GF-D8 (cell line): ENCODE measurements at regions not wholly inside any gene's neighbourhood (a gene's known extent, or its start where the extent isn't known, plus 50 kb on each side); places are given as distances from the start of the nearest gene placed in this dataset.
"Not testable (repeated sequence)": the region's sequence is repeated elsewhere in the genome, so short reads cannot be mapped to it uniquely, and the experiment has no call there.

Experiments used
- DNase-seq: peaks from one replicate; lab custom pipeline; 2025; lab: John Stamatoyannopoulos, UW

DNA sequence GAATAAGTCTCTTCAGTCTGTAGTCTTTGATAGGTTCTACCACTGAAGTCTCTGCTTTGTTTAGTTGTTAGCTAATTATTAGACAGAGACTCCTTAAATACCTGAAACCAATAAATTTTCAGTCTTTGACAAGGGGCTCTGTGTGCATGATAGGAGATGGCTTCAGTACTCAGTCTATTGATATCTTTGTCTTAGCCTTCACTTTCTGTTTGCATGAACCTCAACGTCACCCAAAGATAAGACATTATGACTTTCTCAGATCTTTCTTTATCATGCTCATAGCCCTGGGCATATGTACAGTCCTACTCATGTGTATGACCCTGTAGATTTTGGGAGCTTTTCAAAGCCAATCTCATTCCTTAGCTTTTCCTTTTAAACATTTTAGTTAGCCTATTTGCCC is 183.5 kb upstream of the GCFC2 start:
- DNase-seq = no peak

DNA sequence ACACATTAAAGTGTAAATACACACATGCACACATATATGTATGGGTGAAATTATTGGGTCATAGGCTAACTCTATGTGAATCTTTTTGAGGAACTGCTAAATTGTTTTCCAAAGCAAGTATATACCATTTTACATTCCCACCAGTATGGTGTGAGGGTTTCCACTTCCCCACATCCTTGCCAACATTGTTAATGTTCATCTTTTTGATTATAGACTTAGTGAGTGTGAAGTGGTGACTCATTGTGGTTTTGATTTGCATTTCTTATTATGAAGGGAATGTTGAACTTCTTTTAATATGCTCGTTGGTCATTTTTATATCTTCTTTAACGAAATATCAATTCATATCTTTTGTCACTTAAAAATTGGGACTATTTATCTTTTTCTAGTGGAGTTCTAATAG is 181.8 kb upstream of the GCFC2 start:
- no peak for DNase-seq

DNA sequence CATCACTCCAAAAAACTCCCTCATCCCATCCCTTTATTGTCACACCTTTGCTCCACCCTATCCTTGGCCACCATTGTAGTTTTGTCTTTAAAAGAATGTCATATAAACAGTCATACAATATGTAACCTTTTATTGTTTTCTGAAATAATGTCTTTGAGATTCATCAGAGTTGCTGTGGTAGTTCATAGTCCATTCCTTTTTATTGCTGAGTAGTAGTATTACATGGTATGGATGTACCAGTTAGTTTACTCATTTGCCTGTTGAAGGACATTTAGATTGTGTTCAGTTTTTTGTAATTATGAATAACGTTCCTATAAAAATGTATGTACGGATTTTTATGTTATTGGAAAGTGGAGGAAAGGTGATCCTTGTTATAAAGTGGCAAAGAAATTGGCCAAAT is 171.8 kb upstream of the GCFC2 start:
- DNase-seq = no peak

DNA sequence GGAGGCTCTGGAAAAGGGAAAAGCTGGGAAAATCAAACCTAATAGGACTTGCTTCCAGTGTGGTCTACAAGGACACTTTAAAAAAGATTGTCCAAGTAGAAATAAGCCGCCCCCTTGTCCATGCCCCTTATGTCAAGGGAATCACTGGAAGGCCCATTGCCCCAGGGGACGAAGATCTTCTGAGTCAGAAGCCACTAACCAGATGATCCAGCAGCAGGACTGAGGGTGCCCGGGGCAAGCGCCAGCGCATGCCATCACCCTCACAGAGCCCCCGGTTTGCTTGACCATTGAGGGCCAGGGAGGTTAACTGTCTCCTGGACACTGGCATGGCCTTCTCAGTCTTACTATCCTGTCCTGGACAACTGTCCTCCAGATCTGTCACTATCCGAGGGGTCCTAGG is 164.9 kb upstream of the GCFC2 start:
- DNase-seq = not testable (repeated sequence)

DNA sequence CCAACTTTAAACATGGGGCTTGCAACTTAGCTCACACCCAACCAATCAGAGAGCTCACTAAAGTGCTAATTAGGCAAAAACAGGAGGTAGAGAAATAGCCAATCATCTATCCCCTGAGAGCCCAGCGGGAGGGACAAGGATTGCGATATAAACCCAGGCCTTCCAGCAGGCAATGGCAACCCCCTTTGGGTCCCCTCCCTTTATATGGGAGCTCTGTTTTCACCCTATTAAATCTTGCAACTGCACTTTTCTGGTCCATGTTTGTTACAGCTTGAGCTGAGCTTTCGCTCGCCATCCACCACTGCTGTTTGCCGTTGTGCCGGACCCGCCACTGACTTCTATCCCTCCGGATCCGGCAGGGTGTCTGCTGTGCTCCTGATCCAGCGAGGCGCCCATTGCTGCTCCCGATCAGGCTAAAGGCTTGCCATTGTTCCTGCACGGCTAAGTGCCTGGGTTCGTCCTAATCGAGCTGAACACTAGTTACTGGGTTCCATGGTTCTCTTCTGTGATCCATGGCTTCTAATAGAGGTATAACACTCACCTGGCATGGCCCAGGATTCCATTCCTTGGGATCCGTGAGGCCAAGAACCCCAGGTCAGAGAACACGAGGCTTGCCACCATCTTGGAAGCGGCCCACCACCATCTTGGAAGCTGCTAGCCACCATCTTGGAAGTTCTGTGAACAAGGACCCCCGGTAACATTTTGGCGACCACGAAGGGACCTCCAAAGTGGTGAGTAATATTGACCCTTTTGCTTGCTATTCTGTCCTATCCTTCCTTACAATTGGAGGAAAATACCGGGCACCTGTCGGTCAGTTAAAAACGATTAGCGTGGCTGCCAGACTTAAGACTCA is 161.3 kb upstream of the GCFC2 start:
- DNase-seq = not testable (repeated sequence)

DNA sequence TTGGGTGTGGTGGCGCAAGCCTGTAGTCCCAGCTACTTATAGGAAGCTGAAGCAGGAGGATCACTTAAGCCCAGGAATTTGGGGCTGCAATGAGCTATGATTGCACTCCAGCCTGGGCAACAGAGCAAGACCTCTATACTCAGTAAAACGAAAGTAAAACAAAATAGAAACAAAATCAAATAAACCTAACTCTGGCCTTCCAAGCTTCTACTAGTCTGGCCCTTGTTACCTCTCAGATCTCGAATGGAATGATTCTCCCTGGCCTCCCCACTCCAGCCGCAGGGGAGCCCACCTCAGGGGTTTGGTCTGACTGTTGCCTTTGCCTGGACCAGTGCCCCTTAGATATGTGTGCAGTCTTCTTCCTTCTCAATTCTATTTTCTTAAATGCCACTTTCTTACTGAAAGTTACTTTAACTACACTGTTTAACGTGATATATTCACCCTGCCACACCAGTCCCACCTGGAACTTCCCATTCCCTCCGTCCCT is 160.0 kb upstream of the GCFC2 start:
- DNase-seq = no peak

DNA sequence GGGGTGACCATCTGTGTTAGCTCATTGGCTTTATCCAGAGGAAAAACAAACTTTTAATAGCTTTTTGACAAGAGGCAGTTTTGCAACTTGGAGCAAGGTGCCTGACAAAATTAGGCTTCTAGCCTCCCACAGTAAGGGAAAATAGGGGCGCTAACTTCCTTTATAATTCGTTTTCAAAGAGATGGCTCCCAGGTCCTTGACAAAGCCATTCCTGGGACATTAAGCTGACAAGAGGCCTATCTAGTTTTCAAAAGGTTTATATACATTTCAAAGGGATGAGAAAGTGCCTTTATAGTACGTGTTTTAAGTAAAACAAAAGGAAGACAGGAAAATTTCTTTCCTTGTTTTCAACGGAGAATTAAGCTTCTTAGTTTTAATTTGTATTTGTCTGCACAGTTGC is 159.4 kb upstream of the GCFC2 start:
- no peak for DNase-seq

DNA sequence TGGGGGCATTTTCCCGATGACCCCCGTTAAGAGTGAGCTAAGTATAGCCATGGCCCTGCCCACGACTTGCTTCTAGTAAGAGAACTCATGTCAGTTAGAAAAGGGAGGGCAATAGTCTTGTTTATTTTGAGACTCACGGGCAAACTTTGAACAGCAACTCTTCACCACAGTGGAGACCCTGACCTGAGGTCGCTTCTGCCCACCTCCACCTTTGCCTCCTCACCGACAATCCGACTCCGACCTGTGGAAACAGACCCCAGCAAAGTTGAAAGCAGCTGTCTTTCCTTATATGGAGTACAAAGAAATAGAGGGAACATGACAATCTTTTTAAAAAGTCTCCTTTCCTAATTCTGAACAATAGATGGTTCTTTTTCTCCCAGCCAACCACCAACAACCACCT is 155.0 kb upstream of the GCFC2 start:
- no peak for DNase-seq

DNA sequence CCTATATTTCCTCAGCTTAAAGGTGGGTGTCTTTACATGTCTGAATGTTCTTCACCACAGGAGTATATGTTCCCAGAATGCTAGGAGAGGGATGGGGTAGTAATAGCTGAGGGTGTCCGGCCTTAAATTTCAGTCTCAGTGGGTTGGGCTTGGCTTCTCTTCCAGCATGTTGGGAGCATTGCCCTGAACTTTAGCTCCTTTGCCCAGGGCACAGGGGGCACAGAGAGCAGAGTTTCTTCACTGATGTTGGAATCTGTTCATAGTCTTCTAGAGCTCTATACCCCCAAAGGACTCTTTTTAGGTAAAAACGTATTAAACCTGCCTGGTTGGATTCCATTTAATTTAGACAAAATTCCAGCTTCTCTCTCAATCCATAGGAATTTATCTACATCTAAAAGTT is 154.4 kb upstream of the GCFC2 start:
- no peak for DNase-seq

DNA sequence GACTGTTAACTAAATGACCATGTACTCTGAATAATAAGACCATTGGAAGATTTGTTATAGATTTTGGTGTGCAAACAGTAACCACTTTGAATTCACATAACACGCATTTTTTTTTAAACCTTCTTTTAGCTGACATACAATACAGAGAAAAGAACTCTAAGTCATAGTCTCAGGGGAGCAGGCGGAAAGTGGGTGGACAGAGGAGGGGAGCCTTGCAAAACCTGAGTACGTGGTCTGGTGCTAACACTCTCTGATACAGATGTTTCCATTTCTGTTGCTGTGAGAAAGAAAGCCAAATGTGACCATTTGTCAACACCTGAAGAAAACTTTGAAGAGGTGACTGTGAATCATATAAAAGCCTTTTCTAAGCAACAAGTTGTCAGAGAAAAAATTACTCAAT is 151.8 kb upstream of the GCFC2 start:
- no peak for DNase-seq

DNA sequence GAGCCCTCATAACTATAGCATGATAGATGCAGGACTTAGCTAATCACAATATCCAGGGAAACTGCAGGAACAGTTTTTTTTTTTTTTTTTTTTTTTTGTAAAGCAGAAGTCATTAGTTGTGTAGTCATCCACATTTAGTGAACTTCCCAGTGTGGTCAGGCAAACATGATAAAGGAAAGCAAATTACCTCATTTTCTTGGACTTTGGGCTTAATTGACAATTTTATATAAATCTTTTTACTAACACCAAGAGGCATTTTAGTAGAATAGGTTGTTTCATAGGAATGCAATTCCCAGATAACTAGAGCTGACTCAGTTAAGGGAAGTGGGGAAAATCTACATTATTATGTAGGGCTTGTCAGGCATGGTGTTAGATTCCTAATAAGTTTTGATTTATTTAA is 142.7 kb upstream of the GCFC2 start:
- no peak for DNase-seq

DNA sequence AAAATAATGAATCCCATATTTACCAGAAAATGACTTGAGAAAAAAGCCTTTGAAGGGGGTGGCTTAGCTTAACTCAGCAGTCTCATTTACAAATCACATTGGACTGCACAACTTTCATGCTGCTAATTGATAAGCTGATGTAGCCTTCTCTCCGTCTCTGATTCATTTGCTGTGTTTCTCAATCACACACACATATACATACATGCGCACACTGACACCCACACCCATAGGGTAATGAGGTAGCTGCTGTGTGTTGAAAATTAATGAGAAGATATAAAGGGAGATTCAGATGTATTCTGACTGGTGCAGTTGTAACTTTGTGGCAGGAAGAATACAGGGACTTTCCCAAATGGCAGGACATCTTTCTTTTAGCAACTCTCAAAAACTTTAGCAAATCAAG is 141.9 kb upstream of the GCFC2 start:
- no peak for DNase-seq

DNA sequence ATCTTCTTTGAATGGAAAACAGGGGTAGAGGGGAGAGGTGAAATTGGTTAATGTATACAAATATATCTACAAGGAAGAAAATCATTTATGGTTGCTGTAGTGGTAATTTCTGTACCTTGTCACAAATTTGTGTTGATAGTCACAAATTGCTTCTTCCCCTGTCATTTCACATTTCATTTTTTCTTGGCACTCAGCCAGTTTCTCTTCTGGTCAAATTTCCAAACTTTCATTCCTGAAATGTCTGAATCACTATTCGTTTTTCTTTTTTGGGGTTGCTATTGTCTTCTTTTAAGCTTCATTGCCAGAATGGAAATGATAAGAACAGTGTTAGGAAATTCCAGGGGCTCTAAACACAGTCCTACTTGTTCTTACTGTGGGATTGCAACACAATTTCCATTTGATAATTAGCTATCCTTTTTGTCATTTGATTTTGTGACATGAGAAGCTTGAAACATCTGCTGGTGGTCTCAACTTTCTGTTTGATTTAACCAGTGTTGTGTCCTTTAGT is 136.0 kb upstream of the GCFC2 start:
- no peak for DNase-seq

DNA sequence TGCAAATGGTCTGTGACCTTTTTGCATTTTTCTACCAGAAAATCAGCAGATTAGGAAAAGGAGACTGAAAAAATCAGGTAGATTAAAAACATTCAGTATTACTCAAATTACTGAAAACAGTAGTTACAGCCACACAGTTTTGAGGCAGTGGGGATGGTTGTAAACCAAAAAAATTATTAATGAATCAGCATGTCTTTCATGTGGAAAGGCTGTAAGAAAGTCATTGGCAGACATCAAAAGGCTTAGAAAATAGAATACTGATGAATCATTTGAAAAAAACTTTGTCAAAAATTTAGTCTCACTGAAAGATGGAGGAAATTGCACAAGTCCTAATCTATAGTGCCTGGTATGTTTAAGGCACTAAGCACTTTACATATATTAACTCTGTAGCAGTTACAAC is 133.9 kb upstream of the GCFC2 start:
- no peak for DNase-seq

DNA sequence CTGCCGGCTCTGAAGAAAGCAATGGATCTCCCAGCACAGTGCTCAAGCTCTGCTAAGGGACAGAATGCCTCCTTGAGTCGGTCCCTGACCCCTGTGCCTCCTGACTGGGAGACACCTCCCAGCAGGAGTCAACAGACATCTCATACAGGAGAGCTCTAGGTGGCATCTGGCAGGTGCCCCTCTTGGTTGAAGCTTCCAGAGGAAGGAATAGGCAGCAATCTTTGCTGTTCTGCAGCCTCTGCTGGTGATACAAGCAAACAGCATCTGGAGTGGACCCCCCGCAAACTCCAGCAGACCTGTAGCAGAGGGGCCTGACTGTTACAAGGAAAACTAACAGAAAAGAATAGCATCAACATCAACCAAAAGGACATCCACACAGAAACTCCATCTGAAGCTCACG is 123.9 kb upstream of the GCFC2 start:
- DNase-seq = not testable (repeated sequence)

DNA sequence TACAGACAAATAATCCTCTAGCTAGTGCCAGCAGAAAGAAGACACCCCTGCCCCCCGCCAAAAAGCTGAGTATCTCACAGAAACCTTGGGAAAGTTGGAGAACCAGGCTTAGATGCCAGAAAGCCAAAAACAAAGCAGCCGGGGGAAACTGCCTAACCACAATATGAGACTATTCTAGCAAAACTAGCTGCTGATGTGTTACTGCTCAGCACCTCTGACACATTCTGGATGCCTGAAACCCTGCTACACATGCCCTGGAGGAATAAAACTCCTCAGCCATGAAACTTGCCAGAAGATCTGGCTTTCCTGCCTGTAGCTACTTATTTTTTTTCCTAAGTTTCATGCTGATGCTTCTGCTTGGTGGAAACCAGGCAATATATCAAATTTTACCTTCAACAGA is 122.7 kb upstream of the GCFC2 start:
- no peak for DNase-seq

DNA sequence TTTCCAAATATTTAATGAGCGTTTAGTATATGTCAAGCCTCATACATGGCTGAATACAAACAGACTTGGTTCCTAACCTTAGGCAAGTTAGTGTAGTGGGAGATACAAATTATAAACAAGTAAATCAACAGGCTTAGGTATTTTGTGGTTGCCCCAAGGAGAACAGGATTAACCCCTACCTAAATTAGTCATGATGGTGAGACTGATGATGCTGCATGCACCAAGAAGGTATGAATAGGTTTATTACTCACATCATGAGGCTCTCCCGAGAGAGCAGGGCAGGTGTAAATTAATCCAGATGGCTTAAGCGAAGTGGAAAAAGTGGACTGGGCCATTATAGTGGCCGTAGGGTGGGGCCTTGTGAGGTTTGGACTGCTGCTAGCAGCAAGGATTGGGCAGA is 118.1 kb upstream of the GCFC2 start:
- DNase-seq = no peak

DNA sequence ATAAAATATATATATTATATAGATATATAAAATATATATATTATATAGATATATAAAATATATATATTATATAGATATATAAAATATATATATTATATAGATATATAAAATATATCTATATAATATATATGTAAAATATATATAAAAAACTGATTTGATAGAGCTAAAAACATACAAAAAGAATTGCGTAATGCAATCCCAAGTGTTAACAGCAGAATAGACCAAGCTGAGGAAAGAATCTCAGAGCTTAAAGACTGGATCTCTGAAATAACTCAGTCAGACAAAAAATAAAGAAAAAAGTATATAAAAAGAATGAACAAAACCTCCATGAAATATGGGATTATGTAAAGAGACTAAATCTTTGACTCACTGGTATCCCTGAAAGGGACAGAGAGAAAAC is 112.8 kb upstream of the GCFC2 start:
- not testable (repeated sequence) for DNase-seq

DNA sequence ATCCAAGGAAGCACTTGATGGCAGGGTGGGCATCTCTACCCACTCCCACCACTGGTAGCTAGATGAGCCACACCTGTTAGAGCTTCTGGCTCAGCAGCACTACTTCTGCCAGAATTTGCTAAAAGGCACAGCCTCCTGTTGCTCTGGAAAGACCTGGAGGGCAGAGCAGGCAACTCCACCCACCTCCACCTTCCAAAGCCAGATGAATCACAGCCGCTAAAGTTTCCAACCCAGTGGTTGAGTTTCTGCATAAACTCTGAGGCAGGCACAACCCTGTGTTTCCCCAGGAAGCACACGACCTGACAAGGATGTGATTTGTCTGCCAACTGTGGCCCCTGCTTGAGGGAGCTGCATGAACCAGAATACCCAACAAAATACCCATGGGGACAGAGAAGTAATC is 111.6 kb upstream of the GCFC2 start:
- no peak for DNase-seq

DNA sequence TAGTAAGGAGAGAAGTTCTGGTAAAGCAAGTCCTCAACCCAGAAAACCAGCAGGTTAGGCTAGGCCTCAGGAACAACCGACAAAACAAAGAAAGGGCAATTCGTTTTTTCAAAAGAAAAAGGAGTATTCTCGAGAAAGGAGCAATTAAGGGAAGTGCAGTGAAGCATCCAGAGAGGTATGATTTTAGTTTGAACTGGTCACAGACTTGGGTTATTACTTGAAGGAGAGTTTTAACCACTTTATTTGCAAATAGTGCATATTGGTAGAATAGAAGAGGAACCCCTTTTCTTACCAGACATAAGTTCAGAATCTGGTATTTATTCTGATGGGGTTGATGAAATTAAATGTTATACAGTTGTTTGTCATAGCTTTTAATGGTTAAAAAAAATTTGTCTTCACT is 110.0 kb upstream of the GCFC2 start:
- DNase-seq = no peak

DNA sequence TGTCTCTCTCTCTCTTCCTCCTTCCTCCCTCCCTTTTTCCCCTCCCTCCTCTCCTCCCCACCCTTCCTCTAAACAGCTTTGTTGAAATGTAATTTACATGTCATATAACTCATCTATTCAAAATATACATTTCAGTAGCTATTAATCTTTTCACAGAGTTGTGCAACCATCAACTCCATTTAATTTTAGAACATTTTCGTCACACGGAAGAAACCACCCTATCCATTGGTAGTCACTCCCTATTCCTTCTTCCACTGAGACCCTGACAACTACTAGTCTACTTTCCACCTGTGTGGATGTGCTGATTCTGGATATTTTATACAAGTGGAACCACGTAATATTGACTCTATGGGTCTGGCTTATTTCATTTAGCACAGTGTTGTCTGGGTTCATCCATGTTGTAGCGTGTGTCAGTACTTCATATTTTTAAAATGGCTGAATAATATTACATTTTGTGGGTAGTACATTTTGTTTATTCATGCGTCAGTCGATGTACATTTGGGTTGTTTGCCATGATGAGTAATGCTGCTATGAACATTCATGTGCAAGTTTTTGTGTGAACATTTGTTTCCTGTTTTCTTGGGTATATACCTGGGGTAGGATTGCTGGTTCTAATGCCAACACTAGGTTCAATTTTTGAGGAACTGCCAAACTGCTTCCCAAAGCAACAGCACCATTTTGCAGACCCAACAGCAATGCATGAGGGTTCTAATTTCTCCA is 100.1 kb upstream of the GCFC2 start:
- DNase-seq = no peak

DNA sequence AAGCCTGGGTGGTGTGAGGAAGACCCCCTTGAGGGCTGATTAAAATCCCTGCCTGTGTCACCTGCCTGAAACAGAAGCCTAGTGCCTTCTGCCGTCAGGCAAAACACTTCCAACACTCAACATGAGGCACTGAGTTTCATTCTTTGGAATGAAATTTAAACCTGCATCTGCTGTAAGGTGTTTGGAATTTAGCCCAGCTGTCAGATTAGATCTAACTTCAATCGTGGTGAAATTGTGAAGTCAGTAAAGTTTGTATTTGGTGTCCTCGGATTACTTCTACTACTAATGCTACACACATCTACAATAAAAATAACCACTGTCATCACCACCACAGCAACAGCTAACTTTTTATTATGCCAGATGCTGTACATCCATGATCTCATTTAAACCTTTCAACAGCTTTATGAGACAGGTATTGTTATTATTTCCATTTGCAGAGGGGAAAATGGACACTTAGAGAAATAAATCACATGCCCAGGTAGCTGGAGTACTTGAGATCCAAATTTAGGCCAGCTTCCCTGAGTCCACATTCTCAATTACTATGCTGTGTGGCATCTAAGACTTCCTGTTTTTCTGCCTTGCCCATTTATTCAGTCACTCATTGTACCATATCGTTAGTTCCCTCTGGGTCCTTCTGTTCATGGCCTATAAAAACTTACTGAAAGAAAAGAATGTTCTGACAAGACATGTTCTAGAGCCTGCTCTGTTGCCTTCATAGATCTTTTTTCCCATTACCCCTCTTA is 98.2 kb upstream of the GCFC2 start:
- no peak for DNase-seq

DNA sequence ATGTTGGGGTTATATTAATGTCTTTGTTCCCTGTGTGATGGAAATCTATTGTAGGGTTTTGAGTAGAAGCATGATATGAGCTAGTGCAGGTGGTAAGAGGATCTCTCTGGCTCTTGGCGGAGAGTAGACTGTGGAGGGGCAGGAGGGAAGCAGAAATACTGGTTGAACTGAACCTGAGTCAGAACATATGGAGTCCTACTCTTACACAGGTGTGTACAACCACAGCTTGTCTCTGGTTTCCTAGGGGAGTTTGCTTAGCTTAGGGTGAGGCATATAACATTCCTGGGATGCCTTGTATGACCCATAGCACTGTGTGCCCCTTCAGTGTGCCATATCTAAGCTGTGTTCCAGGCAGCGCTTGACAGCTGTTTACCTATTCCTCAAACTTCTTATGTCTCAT is 97.3 kb upstream of the GCFC2 start:
- no peak for DNase-seq
